ENCODE measurements at regions not wholly inside any gene's neighbourhood (a gene's known extent, or its start where the extent isn't known, plus 50 kb on each side); places are given as distances from the start of the nearest gene placed in this dataset.

DNA sequence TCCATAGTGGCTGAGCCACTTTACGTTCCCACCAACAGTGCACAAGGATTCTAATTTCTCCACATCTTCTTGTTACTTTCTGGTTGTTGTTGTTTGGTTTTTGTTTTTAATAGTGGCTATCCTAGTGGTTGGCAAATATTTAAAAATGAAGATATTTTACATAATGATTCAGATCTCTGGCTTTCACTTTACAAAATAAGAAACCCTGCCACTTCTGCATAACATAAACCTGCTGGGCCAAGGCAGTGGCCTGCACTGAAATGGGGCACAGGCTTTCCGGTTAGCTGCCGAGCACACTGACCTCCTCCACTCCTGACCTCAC lies 320.4 kb downstream of the RPS6KC1 start:
- Histone ChIP-seq H3K56ac (ENCODE audit: extremely low read depth, insufficient read depth, low read length) (no peak overlapping the region), H3K79me1 (ENCODE audit: low read depth in 1 of 2, low read length in 2 of 2) (no peaks in the 10 kb centered on the region), H2AFZ (replicated peaks; ENCODE audit: low read length, poor library complexity) (no peak overlapping the region), H4K91ac (ENCODE audit: insufficient read depth, low read depth, low read length) (no peak overlapping the region), H3K9ac (ENCODE audit: low read depth, low read length) (no peak overlapping the region), H3K14ac (replicated peaks; ENCODE audit: low read depth, low read length) (no peak overlapping the region), H2BK120ac (ENCODE audit: low read depth, low read length) (no peak overlapping the region), H3K27me3 (ENCODE audit: control insufficient read depth, insufficient read depth, low read length) (no peaks in the 10 kb centered on the region), H2BK20ac (ENCODE audit: low read depth, low read length) (no peak overlapping the region), H3K18ac (ENCODE audit: low read depth, low read length) (no peak overlapping the region), H3K23ac (ENCODE audit: low read depth, low read length) (no peak overlapping the region), H4K8ac (ENCODE audit: low read depth in 2 of 2, low read length in 2 of 2) (no peak overlapping the region), H2AK5ac (ENCODE audit: low read depth, low read length) (no peak overlapping the region), H3K36me3 (ENCODE audit: control insufficient read depth, insufficient read depth, low read length) (no peaks in the 10 kb centered on the region), H3K4ac (ENCODE audit: low read depth, low read length) (no peak overlapping the region), H4K20me1 (ENCODE audit: insufficient read depth, low read length) (no peaks in the 10 kb centered on the region), H2BK5ac (ENCODE audit: low read depth, low read length, poor library complexity, severe bottlenecking) (no peak overlapping the region), H2AK9ac (replicated peaks; ENCODE audit: low read depth, low read length, poor library complexity) (no peak overlapping the region), H3K27ac (ENCODE audit: insufficient read depth, low read length) (no peak overlapping the region), H3K4me1 (ENCODE audit: control insufficient read depth, insufficient read depth, low read length) (no peaks in the 10 kb centered on the region), H3K9me1 (ENCODE audit: insufficient read depth, low read length) (no peaks in the 10 kb centered on the region), H3K9me3 (ENCODE audit: control insufficient read depth, insufficient read depth, low read length) (no peaks in the 10 kb centered on the region), H2BK15ac (ENCODE audit: low read depth, low read length) (no peak overlapping the region), H3K4me2 (ENCODE audit: low read depth, low read length) (no peak overlapping the region), H4K5ac (ENCODE audit: low read depth, low read length) (no peak overlapping the region), H3K4me3 (ENCODE audit: insufficient read depth, low read depth, low read length) (no peak overlapping the region)
- ATAC-seq (ENCODE audit: low read depth) (no peak), DNase-seq (no peak)
- dilution Hi-C loops (cut with HindIII; ENCODE audit: low sequenced_read_pairs, unreplicated experiment) (no loop called here), in situ Hi-C loops (cut with MboI; ENCODE audit: low sequenced_read_pairs) (loop anchor here (10.0 kb wide), 1 partner anchor 753 kb away; no protein-coding TSS in a partner anchor), intact Hi-C loops (cut with micrococcal nuclease) (loop anchor here (5.0 kb wide), 1 partner anchor 1256 kb away; no protein-coding TSS in a partner anchor)
- no TSS peak for BruUV-seq (replicated peaks)
- POLR2A ChIA-PET (ENCODE audit: unreplicated experiment), result no interaction called here
- no peak for TF ChIP-seq RAD21 (IDR thresholded peaks at IDR 0.05; ENCODE audit: low read length)
- TF ChIP-seq, protein P1, sequence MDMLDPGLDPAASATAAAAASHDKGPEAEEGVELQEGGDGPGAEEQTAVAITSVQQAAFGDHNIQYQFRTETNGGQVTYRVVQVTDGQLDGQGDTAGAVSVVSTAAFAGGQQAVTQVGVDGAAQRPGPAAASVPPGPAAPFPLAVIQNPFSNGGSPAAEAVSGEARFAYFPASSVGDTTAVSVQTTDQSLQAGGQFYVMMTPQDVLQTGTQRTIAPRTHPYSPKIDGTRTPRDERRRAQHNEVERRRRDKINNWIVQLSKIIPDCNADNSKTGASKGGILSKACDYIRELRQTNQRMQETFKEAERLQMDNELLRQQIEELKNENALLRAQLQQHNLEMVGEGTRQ (IDR thresholded peaks at IDR 0.05; ENCODE audit: low read depth, low read length), result no peak
- CTCF ChIA-PET, result no interaction called here
- no CpG with 5 or more reads among the region's 3 CpGs for WGBS, 2 experiments (ENCODE audit: extremely low coverage in 2 of 2, insufficient read length in 1 of 2)

Data from IMR-90 (cell line).